HG03520 (cell line): ENCODE measurements at regions not wholly inside any gene's neighbourhood (a gene's known extent, or its start where the extent isn't known, plus 50 kb on each side); places are given as distances from the start of the nearest gene placed in this dataset.
"Not testable (repeated sequence)": the region's sequence is repeated elsewhere in the genome, so short reads cannot be mapped to it uniquely, and the experiment has no call there.

Experiments
- ATAC-seq: cut with Tn5 transposase; IDR thresholded peaks from one replicate; pipeline ENCODE4 v1.9.1; 2021; ENCODE audit warnings: mild to moderate bottlenecking, moderate library complexity; ENCODE audit not compliant: unreplicated experiment

GRCh38 chr4:75287738-75288517 lies 226.3 kb downstream of the RCHY1 start:
- ATAC-seq: no peak

GRCh38 chr4:75285837-75286236 lies 228.4 kb downstream of the RCHY1 start:
- no peak for ATAC-seq

- no peak for ATAC-seq
Measured at GRCh38 chr4:75284831-75285230, 229.4 kb downstream of the RCHY1 start.

GRCh38 chr4:75280461-75280860 lies 233.7 kb downstream of the RCHY1 start:
- not testable (repeated sequence) for ATAC-seq

- ATAC-seq: no peak
Measured at GRCh38 chr4:75259306-75259705, 254.9 kb downstream of the RCHY1 start.

GRCh38 chr4:75255261-75255660 lies 258.9 kb downstream of the RCHY1 start:
- no peak for ATAC-seq

- ATAC-seq: no peak
Measured at GRCh38 chr4:75254745-75255144, 259.5 kb downstream of the RCHY1 start.

GRCh38 chr4:75253094-75253493 lies 261.1 kb downstream of the RCHY1 start:
- ATAC-seq: not testable (repeated sequence)

- peak; percentile 82 for ATAC-seq
Measured at GRCh38 chr4:75251547-75251946, 262.7 kb downstream of the RCHY1 start.

GRCh38 chr4:75249739-75250138 lies 264.5 kb downstream of the RCHY1 start:
- ATAC-seq: no peak

- ATAC-seq: no peak
Measured at GRCh38 chr4:75248770-75249407, 265.3 kb downstream of the RCHY1 start.

- no peak for ATAC-seq
Measured at GRCh38 chr4:75244325-75244724, 269.9 kb downstream of the RCHY1 start.

GRCh38 chr4:75243570-75243969 lies 270.6 kb downstream of the RCHY1 start:
- ATAC-seq: no peak

- ATAC-seq: peak; percentile 96
Measured at GRCh38 chr4:75235359-75235951, 278.7 kb downstream of the RCHY1 start.

- no peak for ATAC-seq
Measured at GRCh38 chr4:75232546-75232945, 281.7 kb downstream of the RCHY1 start.

- ATAC-seq: peak; percentile 84
Measured at GRCh38 chr4:75229806-75230570, 284.2 kb downstream of the RCHY1 start.

- no peak for ATAC-seq
Measured at GRCh38 chr4:75213480-75213879, 280.6 kb downstream of the PARM1 start.

GRCh38 chr4:75211422-75211821 lies 278.5 kb downstream of the PARM1 start:
- no peak for ATAC-seq

- ATAC-seq: no peak
Measured at GRCh38 chr4:75207902-75208301, 275.0 kb downstream of the PARM1 start.

GRCh38 chr4:75195111-75195510 lies 262.2 kb downstream of the PARM1 start:
- no peak for ATAC-seq

GRCh38 chr4:75194180-75194579 lies 261.3 kb downstream of the PARM1 start:
- ATAC-seq: no peak
